K562 (cell line): ENCODE measurements at regions not wholly inside any gene's neighbourhood (a gene's known extent, or its start where the extent isn't known, plus 50 kb on each side); places are given as distances from the start of the nearest gene placed in this dataset.

Source experiments
- ATAC-seq: fragments of 200-7000 bp; cut with Tn5 transposase; 3 replicates; pipeline ENCODE4 v1.9.1; 2020; ENCODE audit warnings: moderate library complexity
- BruUV-seq: library from RNA; stranded (reverse); fragments of 400-500 nt; replicated peaks from 2 replicates; lab custom pipeline; 2021; lab: Mats Ljungman, UMichigan
- CTCF ChIA-PET: fragments of 300-600 bp; formaldehyde crosslinking; extraction: SDS; loops from one replicate; lab custom pipeline; 2021; ENCODE audit warnings: low intra/inter-chr PET ratio; lab: Yijun Ruan, JAX
- POLR2A ChIA-PET: fragments of 300-600, 350-650 bp; sonication (Branson Sonifier 250); formaldehyde crosslinking; extraction: SDS; loops from one replicate; lab custom pipeline; 2021; ENCODE audit warnings: antibody characterized with exemption, inconsistent platforms; lab: Yijun Ruan, JAX
- DNase-seq, 4 experiments: peaks; one replicate each; pipeline versions ENCODE4 v3.0.0 to v3.0.0-alpha.2; 2011 to 2018; ENCODE audit warnings: low spot score in 3 of 4, mixed read lengths in 3 of 4; ENCODE audit errors: extremely low read depth in 1 of 4
- FAIRE-seq: peaks from 2 replicates; lab custom pipeline; 2011; peaks lifted over from hg19 to GRCh38; lab: Jason Lieb, UNC
- H2AFZ ChIP-seq: 2 replicates; pipeline ENCODE4 v1.6.0; 2011; ENCODE audit warnings: low read depth, low read length, control low read depth, inconsistent platforms
- H3K27ac ChIP-seq: fragments of 200-600 bp; 3 replicates; pipeline ENCODE4 v1.8.0; 2011; ENCODE audit warnings: low read depth, mild to moderate bottlenecking, control low read depth, inconsistent platforms, low read length, moderate library complexity, mixed read lengths; ENCODE audit errors: extremely low read depth
- H3K27me3 ChIP-seq, 2 experiments: fragments of 300-600 bp in 1 of 2; 2 replicates in 1 of 2; 3 replicates in 1 of 2; pipeline versions ENCODE4 v1.6.0 to v1.8.0; 2011; ENCODE audit warnings: inconsistent platforms in 2 of 2, low read length in 2 of 2, mild to moderate bottlenecking in 1 of 2, mixed read lengths in 1 of 2, moderate library complexity in 1 of 2; ENCODE audit not compliant: control insufficient read depth in 2 of 2, insufficient read depth in 2 of 2
- H3K36me3 ChIP-seq: fragments of 300-600 bp; 3 replicates; pipeline ENCODE4 v1.8.0; 2011; ENCODE audit warnings: mild to moderate bottlenecking, low read length, inconsistent platforms; ENCODE audit not compliant: control insufficient read depth, insufficient read depth
- H3K4me1 ChIP-seq, 2 experiments: fragments of 200-600 bp in 1 of 2; replicated peaks in 1 of 2; 2 replicates in 1 of 2; 3 replicates in 1 of 2; pipeline versions ENCODE4 v1.5.1 to v1.8.0; 2011; ENCODE audit warnings: inconsistent platforms in 2 of 2, low read length in 2 of 2, mild to moderate bottlenecking in 1 of 2, mixed read lengths in 1 of 2, moderate library complexity in 1 of 2; ENCODE audit not compliant: control insufficient read depth in 2 of 2, insufficient read depth in 2 of 2
- H3K4me2 ChIP-seq: 2 replicates; pipeline ENCODE4 v1.6.1; 2011; ENCODE audit warnings: low read length, control low read depth, inconsistent platforms, mixed read lengths; ENCODE audit not compliant: insufficient read depth
- H3K4me3 ChIP-seq: fragments of 200-600 bp; sonication (generic), shearing (Covaris generic); 2 replicates; pipeline ENCODE4 v1.5.1; 2016; ENCODE audit warnings: control low read depth, inconsistent platforms
- H3K79me2 ChIP-seq: fragments of 200-600 bp; 3 replicates; pipeline ENCODE4 v1.8.0; 2011; ENCODE audit warnings: low read length, inconsistent platforms; ENCODE audit not compliant: control insufficient read depth, insufficient read depth
- H3K9ac ChIP-seq, 2 experiments: 2 replicates each; pipeline versions ENCODE4 v1.6.0 to v1.6.1; 2011; ENCODE audit warnings: low read depth in 2 of 2, low read length in 2 of 2, control low read depth in 1 of 2, inconsistent platforms in 1 of 2, mild to moderate bottlenecking in 1 of 2, mixed read lengths in 1 of 2; ENCODE audit not compliant: insufficient read depth in 1 of 2
- H3K9me1 ChIP-seq: one replicate; pipeline ENCODE4 v1.6.0; 2011; ENCODE audit warnings: inconsistent platforms, mild to moderate bottlenecking, low read length, moderate library complexity; ENCODE audit not compliant: control insufficient read depth, insufficient read depth
- H3K9me3 ChIP-seq: replicated peaks from 2 replicates; pipeline ENCODE4 v1.5.1; 2011; ENCODE audit warnings: low read depth, low read length, inconsistent platforms; ENCODE audit not compliant: control insufficient read depth, insufficient read depth
- H4K20me1 ChIP-seq: replicated peaks from 2 replicates; pipeline ENCODE4 v1.6.1; 2011; ENCODE audit warnings: low read length, inconsistent platforms, mixed read lengths; ENCODE audit not compliant: control insufficient read depth, insufficient read depth
- BDP1 ChIP-seq: IDR thresholded peaks from 3 replicates; pipeline ENCODE4 v1.6.1; 2011; ENCODE audit not compliant: insufficient read length, insufficient read depth
- HMGN3 ChIP-seq: IDR thresholded peaks from 2 replicates; pipeline ENCODE4 v1.6.1; 2011; ENCODE audit warnings: borderline replicate concordance, low read depth, mild to moderate bottlenecking, mixed read lengths, low read length; ENCODE audit not compliant: insufficient read length; ENCODE audit errors: extremely low read depth
- JUN ChIP-seq, 2 experiments: sonication (generic) in 1 of 2; formaldehyde crosslinking in 1 of 2; IDR thresholded peaks; 2 replicates each; pipeline versions ENCODE4 v1.6.1 to v1.8.0; 2012 to 2022; ENCODE audit warnings: borderline replicate concordance in 2 of 2, mild to moderate bottlenecking in 2 of 2, improper control_type of control experiment in 1 of 2, low read depth in 1 of 2, low read length in 1 of 2, missing genetic modification reagents in 1 of 2
- MCM2 ChIP-seq: fragments of 450-650 bp; IDR thresholded peaks from 2 replicates; pipeline ENCODE4 v1.6.1; 2017; ENCODE audit warnings: low read depth, mild to moderate bottlenecking
- MEIS2 ChIP-seq: fragments of 450-650 bp; IDR thresholded peaks from 2 replicates; pipeline ENCODE4 v1.6.1; 2014; ENCODE audit warnings: mild to moderate bottlenecking; ENCODE audit not compliant: partially characterized antibody
- NCOA1 ChIP-seq: fragments of 450-650 bp; IDR thresholded peaks from 2 replicates; pipeline ENCODE4 v1.6.1; 2016; ENCODE audit warnings: low read depth
- POLR3A ChIP-seq: IDR thresholded peaks from 2 replicates; pipeline ENCODE4 v1.6.1; 2011; ENCODE audit warnings: borderline replicate concordance, mild to moderate bottlenecking, moderate library complexity; ENCODE audit not compliant: insufficient read length, insufficient read depth; ENCODE audit errors: extremely low read depth
- RCOR1 ChIP-seq, 2 experiments: IDR thresholded peaks; 2 replicates each; pipeline ENCODE4 v1.6.1; 2012; ENCODE audit warnings: low read depth in 2 of 2, low read length in 2 of 2, borderline replicate concordance in 1 of 2, improper control_type of control experiment in 1 of 2
- ZNF444 ChIP-seq: fragments of 250-450 bp; sonication (Bioruptor Pico); IDR thresholded peaks from 2 replicates; pipeline ENCODE4 v1.4.0; 2020; ENCODE audit warnings: mild to moderate bottlenecking, moderate library complexity
- WGBS: fragments of 100-300 bp; shearing (Covaris generic); methylation state at CpG from one replicate; pipeline ENCODE4 v1.1.6; 2016; ENCODE audit warnings: low coverage, mixed read lengths; ENCODE audit not compliant: insufficient coverage; ENCODE audit errors: missing lambda C conversion rate; 5-methylcytosine and 5-hydroxymethylcytosine counted together
- in situ Hi-C: fragments of 300-500 bp; cut with MboI; formaldehyde crosslinking; loops from 4 replicates; pipeline ENCODE4 v1.15.0; 2018; ENCODE audit warnings: inconsistent platforms, mixed read lengths
- intact Hi-C: fragments of 100-400 bp; cut with micrococcal nuclease; formaldehyde crosslinking; loops from 2 replicates; pipeline ENCODE4 v1.14.2; 2022
- TF ChIP-seq, protein P1 (sequence below): fragments of 250-450 bp; sonication (Bioruptor Pico); IDR thresholded peaks from 2 replicates; pipeline ENCODE4 v1.4.0; 2020
- TF ChIP-seq, protein P2 (sequence below): fragments of 150-350 bp; IDR thresholded peaks from 2 replicates; pipeline ENCODE4 v1.6.1; 2014; ENCODE audit warnings: low read depth, mild to moderate bottlenecking, low read length, borderline replicate concordance

DNA sequence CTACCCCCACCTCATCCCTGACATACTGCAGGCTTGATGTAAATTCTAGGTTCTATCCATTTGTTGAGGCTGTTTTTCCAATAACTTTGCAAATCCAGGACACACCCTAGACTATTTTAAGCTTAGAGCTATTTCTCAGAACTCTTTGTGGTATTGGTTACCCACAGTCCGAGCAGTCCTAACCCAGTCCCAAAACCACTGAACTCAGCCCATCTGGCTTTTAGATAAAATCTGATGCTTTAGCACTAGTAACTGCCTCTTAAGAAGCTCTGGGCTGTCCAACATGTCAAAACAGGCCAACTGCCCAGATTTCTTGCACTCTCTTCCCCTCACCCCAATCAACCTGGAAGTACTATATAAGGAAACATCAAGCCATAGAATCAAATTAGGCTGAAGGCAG is 344.4 kb upstream of the CADM1 start:
- no peak overlapping the region for H3K4me3 ChIP-seq
- no peak overlapping the region for H2AFZ ChIP-seq
- H3K4me2 ChIP-seq: no peak overlapping the region
- FAIRE-seq: no peak
- in situ Hi-C loops: no loop called here
- no TSS peak for BruUV-seq
- H3K36me3 ChIP-seq: no peaks in the 10 kb centered on the region
- WGBS: 0% methylated on average over 1 of the region's 1 CpG
- no peaks in the 10 kb centered on the region for H3K27me3 ChIP-seq
- H3K27ac ChIP-seq: no peak overlapping the region
- ATAC-seq: no peak
- no peak for DNase-seq
- H3K9me1 ChIP-seq: no peaks in the 10 kb centered on the region
- POLR2A ChIA-PET: no interaction called here
- H3K4me1 ChIP-seq: no peaks in the 10 kb centered on the region
- intact Hi-C loops: no loop called here
- no peaks in the 10 kb centered on the region for H3K79me2 ChIP-seq
- no peaks in the 10 kb centered on the region for H4K20me1 ChIP-seq
- CTCF ChIA-PET: no interaction called here
- TF ChIP-seq MCM2 (no peak), RCOR1 (IDR thresholded peaks at IDR 0.05; ENCODE audit: borderline replicate concordance in 1 of 2, low read depth in 2 of 2, low read length in 2 of 2) (no peak), ZNF444 (CRISPR knock-in tag) (no peak), HMGN3 (no peak)
- TF ChIP-seq, protein P1, sequence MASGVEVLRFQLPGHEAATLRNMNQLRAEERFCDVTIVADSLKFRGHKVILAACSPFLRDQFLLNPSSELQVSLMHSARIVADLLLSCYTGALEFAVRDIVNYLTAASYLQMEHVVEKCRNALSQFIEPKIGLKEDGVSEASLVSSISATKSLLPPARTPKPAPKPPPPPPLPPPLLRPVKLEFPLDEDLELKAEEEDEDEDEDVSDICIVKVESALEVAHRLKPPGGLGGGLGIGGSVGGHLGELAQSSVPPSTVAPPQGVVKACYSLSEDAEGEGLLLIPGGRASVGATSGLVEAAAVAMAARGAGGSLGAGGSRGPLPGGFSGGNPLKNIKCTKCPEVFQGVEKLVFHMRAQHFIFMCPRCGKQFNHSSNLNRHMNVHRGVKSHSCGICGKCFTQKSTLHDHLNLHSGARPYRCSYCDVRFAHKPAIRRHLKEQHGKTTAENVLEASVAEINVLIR (CRISPR knock-in tag): no peak
- no peak overlapping the region for H3K9ac ChIP-seq
- no peaks in the 10 kb centered on the region for H3K9me3 ChIP-seq

DNA sequence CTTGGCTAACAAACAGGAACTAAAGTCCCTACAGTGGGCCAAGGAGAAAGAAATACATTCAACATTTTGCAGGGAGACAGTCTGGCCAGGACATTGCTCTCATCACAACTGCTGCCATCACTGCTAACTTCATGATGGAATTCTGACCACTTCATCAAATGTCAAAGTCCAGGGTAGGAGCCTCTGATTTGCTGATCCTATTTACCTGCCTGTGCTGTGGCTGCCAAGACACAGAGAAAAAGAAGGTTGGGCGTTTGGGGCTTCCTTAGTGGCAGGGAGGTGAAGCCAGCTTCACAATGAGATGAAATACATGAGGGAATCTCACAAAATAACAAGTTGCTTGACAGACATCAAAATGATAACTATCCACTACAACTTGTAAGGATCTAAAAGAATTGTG is 343.9 kb upstream of the CADM1 start:
- intact Hi-C loops: no loop called here
- FAIRE-seq (no peak), DNase-seq (no peak), ATAC-seq (no peak)
- H3K4me2 ChIP-seq: no peak overlapping the region
- no TSS peak for BruUV-seq
- H2AFZ ChIP-seq: no peak overlapping the region
- in situ Hi-C loops: no loop called here
- no peaks in the 10 kb centered on the region for H3K9me3 ChIP-seq
- no peaks in the 10 kb centered on the region for H3K79me2 ChIP-seq
- ChIA-PET CTCF (no interaction called here), POLR2A (no interaction called here)
- H3K36me3 ChIP-seq: no peaks in the 10 kb centered on the region
- no peaks in the 10 kb centered on the region for H3K9me1 ChIP-seq
- no peak overlapping the region for H3K9ac ChIP-seq
- H3K4me3 ChIP-seq: no peak overlapping the region
- no peak overlapping the region for H3K27ac ChIP-seq
- H4K20me1 ChIP-seq: no peaks in the 10 kb centered on the region
- H3K27me3 ChIP-seq: no peaks in the 10 kb centered on the region
- 0% methylated on average over 1 of the region's 1 CpG for WGBS
- no peaks in the 10 kb centered on the region for H3K4me1 ChIP-seq
- TF ChIP-seq JUN (IDR thresholded peaks at IDR 0.05; ENCODE audit: borderline replicate concordance, low read depth, low read length) (no peak), JUN (CRISPR knock-in tag; IDR thresholded peaks at IDR 0.05; ENCODE audit: borderline replicate concordance) (no peak), POLR3A (no peak), MEIS2 (no peak), BDP1 (no peak), NCOA1 (no peak)
- TF ChIP-seq, protein P2, sequence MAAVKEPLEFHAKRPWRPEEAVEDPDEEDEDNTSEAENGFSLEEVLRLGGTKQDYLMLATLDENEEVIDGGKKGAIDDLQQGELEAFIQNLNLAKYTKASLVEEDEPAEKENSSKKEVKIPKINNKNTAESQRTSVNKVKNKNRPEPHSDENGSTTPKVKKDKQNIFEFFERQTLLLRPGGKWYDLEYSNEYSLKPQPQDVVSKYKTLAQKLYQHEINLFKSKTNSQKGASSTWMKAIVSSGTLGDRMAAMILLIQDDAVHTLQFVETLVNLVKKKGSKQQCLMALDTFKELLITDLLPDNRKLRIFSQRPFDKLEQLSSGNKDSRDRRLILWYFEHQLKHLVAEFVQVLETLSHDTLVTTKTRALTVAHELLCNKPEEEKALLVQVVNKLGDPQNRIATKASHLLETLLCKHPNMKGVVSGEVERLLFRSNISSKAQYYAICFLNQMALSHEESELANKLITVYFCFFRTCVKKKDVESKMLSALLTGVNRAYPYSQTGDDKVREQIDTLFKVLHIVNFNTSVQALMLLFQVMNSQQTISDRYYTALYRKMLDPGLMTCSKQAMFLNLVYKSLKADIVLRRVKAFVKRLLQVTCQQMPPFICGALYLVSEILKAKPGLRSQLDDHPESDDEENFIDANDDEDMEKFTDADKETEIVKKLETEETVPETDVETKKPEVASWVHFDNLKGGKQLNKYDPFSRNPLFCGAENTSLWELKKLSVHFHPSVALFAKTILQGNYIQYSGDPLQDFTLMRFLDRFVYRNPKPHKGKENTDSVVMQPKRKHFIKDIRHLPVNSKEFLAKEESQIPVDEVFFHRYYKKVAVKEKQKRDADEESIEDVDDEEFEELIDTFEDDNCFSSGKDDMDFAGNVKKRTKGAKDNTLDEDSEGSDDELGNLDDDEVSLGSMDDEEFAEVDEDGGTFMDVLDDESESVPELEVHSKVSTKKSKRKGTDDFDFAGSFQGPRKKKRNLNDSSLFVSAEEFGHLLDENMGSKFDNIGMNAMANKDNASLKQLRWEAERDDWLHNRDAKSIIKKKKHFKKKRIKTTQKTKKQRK: no peak
